Loucy (cell line): ENCODE measurements at regions not wholly inside any gene's neighbourhood (a gene's known extent, or its start where the extent isn't known, plus 50 kb on each side); places are given as distances from the start of the nearest gene placed in this dataset.

Source experiments
- H2AFZ ChIP-seq: fragments of 200-600 bp; sonication (generic); 2 replicates; pipeline ENCODE4 v1.6.0; 2016; ENCODE audit warnings: antibody characterized with exemption, mild to moderate bottlenecking, low read length, moderate library complexity
- H3F3A ChIP-seq: fragments of 200-600 bp; 2 replicates; pipeline ENCODE4 v1.6.0; 2016; ENCODE audit warnings: antibody characterized with exemption, low read depth, mild to moderate bottlenecking
- H3K27me3 ChIP-seq: fragments of 200-600 bp; sonication (generic); 2 replicates; pipeline ENCODE4 v1.6.1; 2014; ENCODE audit warnings: low read length, mild to moderate bottlenecking; ENCODE audit not compliant: insufficient read depth, poor library complexity, severe bottlenecking
- H3K36me3 ChIP-seq: fragments of 200-600 bp; sonication (generic); 2 replicates; pipeline ENCODE4 v1.6.1; 2016; ENCODE audit warnings: low read length; ENCODE audit not compliant: insufficient read depth
- H3K4me1 ChIP-seq: fragments of 200-600 bp; sonication (generic); 2 replicates; pipeline ENCODE4 v1.5.1; 2014; ENCODE audit warnings: low read length, mild to moderate bottlenecking; ENCODE audit not compliant: insufficient read depth, poor library complexity, severe bottlenecking
- H3K4me2 ChIP-seq: fragments of 200-600 bp; sonication (generic); 2 replicates; pipeline ENCODE4 v1.6.0; 2014; ENCODE audit warnings: antibody characterized with exemption, low read length, low read depth, mild to moderate bottlenecking; ENCODE audit not compliant: poor library complexity, severe bottlenecking
- H3K4me3 ChIP-seq: fragments of 200-600 bp; sonication (generic); 2 replicates; pipeline ENCODE4 v1.5.1; 2014; ENCODE audit warnings: low read length, mild to moderate bottlenecking, mixed read lengths; ENCODE audit not compliant: poor library complexity, severe bottlenecking
- H3K79me2 ChIP-seq: fragments of 200-600 bp; sonication (generic); 2 replicates; pipeline ENCODE4 v1.6.1; 2014; ENCODE audit warnings: low read length; ENCODE audit not compliant: insufficient read depth
- H3K9ac ChIP-seq: fragments of 200-600 bp; sonication (generic); 2 replicates; pipeline ENCODE4 v1.6.0; 2014; ENCODE audit warnings: mild to moderate bottlenecking, low read depth, low read length, moderate library complexity; ENCODE audit not compliant: poor library complexity, severe bottlenecking
- H3K9me2 ChIP-seq: fragments of 200-600 bp; sonication (generic); replicated peaks from 2 replicates; pipeline ENCODE4 v1.6.1; 2016; ENCODE audit warnings: low read depth, low read length, mixed read lengths
- H3K9me3 ChIP-seq: fragments of 200-600 bp; sonication (generic); 2 replicates; pipeline ENCODE4 v1.6.1; 2014; ENCODE audit warnings: mild to moderate bottlenecking, antibody characterized with exemption, low read length, low read depth; ENCODE audit not compliant: insufficient read depth
- H4K20me1 ChIP-seq: fragments of 200-600 bp; sonication (generic); 2 replicates; pipeline ENCODE4 v1.6.0; 2014; ENCODE audit warnings: antibody characterized with exemption, low read length, mild to moderate bottlenecking; ENCODE audit not compliant: insufficient read depth, poor library complexity, severe bottlenecking
- EZH2phosphoT487 ChIP-seq: fragments of 200-600 bp; IDR thresholded peaks from 2 replicates; pipeline ENCODE4 v1.6.1; 2018; ENCODE audit warnings: antibody characterized with exemption, mild to moderate bottlenecking, moderate library complexity, borderline replicate concordance
- TF ChIP-seq, protein P1 (sequence below): fragments of 200-600 bp; sonication (generic); conservative IDR thresholded peaks from 2 replicates; pipeline ENCODE4 v1.5.1; 2014; ENCODE audit warnings: mild to moderate bottlenecking, antibody characterized with exemption, low read length

GRCh38 chr2:12663306-12664037 is 53.3 kb upstream of the TRIB2 start:
- TF ChIP-seq, protein P1, sequence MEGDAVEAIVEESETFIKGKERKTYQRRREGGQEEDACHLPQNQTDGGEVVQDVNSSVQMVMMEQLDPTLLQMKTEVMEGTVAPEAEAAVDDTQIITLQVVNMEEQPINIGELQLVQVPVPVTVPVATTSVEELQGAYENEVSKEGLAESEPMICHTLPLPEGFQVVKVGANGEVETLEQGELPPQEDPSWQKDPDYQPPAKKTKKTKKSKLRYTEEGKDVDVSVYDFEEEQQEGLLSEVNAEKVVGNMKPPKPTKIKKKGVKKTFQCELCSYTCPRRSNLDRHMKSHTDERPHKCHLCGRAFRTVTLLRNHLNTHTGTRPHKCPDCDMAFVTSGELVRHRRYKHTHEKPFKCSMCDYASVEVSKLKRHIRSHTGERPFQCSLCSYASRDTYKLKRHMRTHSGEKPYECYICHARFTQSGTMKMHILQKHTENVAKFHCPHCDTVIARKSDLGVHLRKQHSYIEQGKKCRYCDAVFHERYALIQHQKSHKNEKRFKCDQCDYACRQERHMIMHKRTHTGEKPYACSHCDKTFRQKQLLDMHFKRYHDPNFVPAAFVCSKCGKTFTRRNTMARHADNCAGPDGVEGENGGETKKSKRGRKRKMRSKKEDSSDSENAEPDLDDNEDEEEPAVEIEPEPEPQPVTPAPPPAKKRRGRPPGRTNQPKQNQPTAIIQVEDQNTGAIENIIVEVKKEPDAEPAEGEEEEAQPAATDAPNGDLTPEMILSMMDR: no peak
- no peak for TF ChIP-seq EZH2phosphoT487
- no peaks in the 10 kb centered on the region for H3K36me3 ChIP-seq
- no peaks in the 10 kb centered on the region for H3F3A ChIP-seq
- H4K20me1 ChIP-seq: no peaks in the 10 kb centered on the region
- no peaks in the 10 kb centered on the region for H3K27me3 ChIP-seq
- H3K4me3 ChIP-seq: no peak overlapping the region
- peaks cover 7% of the 10 kb centered on the region for H3K9me3 ChIP-seq
- no peaks in the 10 kb centered on the region for H3K9me2 ChIP-seq
- H3K79me2 ChIP-seq: no peaks in the 10 kb centered on the region
- H3K4me2 ChIP-seq: no peak overlapping the region
- no peak overlapping the region for H2AFZ ChIP-seq
- no peak overlapping the region for H3K9ac ChIP-seq
- no peaks in the 10 kb centered on the region for H3K4me1 ChIP-seq

DNA sequence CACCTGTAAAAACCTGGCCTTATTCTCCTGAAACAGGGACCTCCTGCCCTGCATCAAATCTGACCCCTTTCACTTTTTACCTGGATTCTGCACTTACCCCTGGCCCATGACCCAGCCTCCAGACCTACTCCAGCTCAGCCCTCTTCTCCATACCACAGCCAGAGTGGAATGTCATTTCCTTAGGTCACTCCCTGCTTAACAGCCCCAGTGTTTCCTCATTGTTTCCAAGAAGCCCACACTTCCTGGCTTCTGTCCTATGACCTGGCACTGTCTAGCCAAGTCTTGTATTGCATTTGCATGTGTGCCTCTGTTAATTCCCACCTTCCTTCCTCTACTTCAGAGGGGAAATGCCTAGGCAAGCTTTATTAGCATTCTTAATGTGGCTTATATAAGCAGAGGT is 51.4 kb upstream of the TRIB2 start:
- Histone ChIP-seq H3K9me3 (peaks cover 7% of the 10 kb centered on the region), H3K36me3 (no peaks in the 10 kb centered on the region), H2AFZ (no peak overlapping the region), H3K4me1 (no peaks in the 10 kb centered on the region), H3K27me3 (no peaks in the 10 kb centered on the region), H3K9me2 (no peaks in the 10 kb centered on the region), H3F3A (no peaks in the 10 kb centered on the region), H3K4me2 (no peak overlapping the region), H3K9ac (no peak overlapping the region), H3K79me2 (no peaks in the 10 kb centered on the region), H4K20me1 (no peaks in the 10 kb centered on the region), H3K4me3 (no peak overlapping the region)
- TF ChIP-seq, protein P1: no peak
- no peak for TF ChIP-seq EZH2phosphoT487

GRCh38 chr2:12666445-12666844 is 50.3 kb upstream of the TRIB2 start:
- Histone ChIP-seq H2AFZ (no peak overlapping the region), H3K4me2 (no peak overlapping the region), H3F3A (no peaks in the 10 kb centered on the region), H3K4me3 (no peak overlapping the region), H3K9ac (no peak overlapping the region), H3K9me3 (peaks cover 7% of the 10 kb centered on the region), H3K9me2 (no peaks in the 10 kb centered on the region), H3K36me3 (no peaks in the 10 kb centered on the region), H3K79me2 (no peaks in the 10 kb centered on the region), H3K27me3 (no peaks in the 10 kb centered on the region), H4K20me1 (no peaks in the 10 kb centered on the region), H3K4me1 (no peaks in the 10 kb centered on the region)
- TF ChIP-seq, protein P1: no peak
- no peak for TF ChIP-seq EZH2phosphoT487
